Upper lobe of left lung (tissue), 4 donors: ENCODE measurements at regions not wholly inside any gene's neighbourhood (a gene's known extent, or its start where the extent isn't known, plus 50 kb on each side); places are given as distances from the start of the nearest gene placed in this dataset.

Experiments used
- CTCF ChIP-seq, 6 experiments: fragments of 450-650 bp in 4 of 6; fragments of 200-600 bp in 2 of 6; sonication (generic) in 2 of 6; IDR thresholded peaks; one replicate each; pipeline ENCODE4 v1.5.1; 2016 to 2019; ENCODE audit warnings: antibody characterized with exemption in 6 of 6
- EP300 ChIP-seq, 4 donors: sonication (generic); formaldehyde crosslinking; IDR thresholded peaks; one replicate each; pipeline ENCODE4 v1.5.1; 2017; ENCODE audit warnings: antibody characterized with exemption in 4 of 4, control low read depth in 2 of 4

DNA sequence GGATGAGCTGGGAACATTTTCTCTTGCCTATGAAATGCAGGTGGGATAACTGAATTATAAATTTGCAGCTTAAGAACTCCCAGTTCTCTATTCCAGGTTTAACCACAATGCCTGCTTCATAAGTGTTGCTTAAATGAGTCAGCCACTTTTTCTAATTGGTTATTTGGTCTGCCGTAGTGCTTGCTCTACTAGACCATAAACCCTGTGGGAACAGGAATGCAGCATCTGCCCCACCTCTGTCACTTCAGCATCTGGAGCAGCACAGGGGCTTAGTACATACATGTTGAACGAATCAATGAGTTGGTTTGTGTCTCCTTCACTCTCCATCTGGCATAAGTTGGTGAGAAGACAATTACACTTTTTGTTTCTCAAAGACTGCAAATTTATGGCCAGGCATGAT, 95.2 kb upstream of the PTER start:
- TF ChIP-seq CTCF (IDR thresholded peaks at IDR 0.05) (no peak), EP300 (IDR thresholded peaks at IDR 0.05) (no peak)
